NCI-H226 (cell line): ENCODE measurements at regions not wholly inside any gene's neighbourhood (a gene's known extent, or its start where the extent isn't known, plus 50 kb on each side); places are given as distances from the start of the nearest gene placed in this dataset.

Source experiments
- DNase-seq: peaks from one replicate; pipeline ENCODE4 v3.0.0-alpha.2; 2015

- DNase-seq = no peak
Measured at GRCh38 chr4:187274153-187274552, 550.5 kb upstream of the FAT1 start.

- no peak for DNase-seq
Measured at GRCh38 chr4:187276736-187277408, 553.2 kb upstream of the FAT1 start.

DNA sequence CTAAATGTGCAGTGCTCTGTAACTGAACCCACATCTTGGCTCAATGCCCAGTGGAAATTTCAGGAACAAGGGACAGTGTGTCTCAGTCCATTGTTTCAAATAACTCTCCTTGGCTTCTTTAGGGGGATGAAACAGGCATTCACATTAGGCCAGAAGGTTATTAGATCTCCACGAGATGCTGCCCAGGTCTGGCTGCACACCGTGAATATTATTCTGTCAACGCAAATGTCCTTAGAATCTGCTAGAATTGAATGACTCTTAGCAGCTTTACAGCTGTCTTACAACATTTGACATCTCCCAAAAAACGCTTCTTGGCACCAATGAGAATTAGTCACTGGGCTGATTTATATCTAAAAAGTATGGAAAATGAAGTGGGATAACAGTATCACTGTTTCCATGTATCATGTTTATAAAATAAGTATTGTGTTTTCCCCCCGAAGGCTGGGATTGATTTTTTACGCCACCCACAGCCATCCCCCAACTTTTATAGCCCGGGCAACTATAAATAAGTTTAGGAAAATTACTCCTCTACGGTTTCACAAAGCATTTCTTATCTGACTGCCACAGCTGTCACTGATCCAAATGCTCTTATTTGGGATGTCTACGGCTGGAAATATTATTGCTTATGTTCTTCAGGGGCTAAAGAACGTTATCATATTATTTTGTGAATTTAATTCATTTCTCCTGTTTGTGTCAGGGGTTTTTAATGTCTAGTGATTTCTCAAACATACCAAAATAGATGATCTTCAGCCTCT, 559.7 kb upstream of the FAT1 start:
- no peak for DNase-seq

DNA sequence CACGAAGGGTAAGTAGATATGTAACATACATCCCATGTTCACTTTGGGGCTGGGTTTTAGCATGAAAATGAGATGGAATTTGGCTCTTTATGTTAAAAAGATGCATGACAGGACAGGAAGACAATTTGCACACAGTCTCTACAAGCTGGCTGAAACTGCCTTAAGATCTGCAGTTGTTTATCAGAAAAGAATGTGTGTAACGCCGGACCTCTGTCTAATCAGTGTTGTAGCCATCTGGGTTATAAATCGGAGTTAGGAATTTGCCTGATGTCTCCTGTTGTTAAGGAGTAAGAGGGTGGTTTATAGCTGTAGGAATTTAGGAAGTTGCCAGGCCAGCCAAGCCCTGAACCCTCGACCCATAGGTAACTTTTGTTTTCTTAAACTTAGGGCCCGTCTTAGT, 562.9 kb upstream of the FAT1 start:
- DNase-seq = no peak

DNA sequence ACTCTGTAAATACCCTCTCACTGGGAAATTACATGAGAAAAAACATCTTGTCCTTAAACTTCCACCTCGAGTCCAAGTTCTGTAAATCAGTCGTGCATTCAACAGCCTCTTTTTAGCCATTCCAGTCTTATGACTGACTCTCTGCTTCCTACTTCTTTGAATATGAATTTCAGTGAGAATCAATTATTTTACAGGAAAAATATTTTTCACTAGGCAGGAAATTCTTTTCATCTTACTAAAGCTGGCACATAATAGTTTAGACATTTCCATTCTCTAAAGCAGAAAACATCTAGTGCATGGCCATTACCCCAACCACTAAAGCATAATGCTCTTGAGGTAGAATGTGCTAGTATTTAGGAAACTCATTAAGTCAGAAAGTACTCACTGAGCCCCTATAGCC, 565.7 kb upstream of the FAT1 start:
- no peak for DNase-seq

DNA sequence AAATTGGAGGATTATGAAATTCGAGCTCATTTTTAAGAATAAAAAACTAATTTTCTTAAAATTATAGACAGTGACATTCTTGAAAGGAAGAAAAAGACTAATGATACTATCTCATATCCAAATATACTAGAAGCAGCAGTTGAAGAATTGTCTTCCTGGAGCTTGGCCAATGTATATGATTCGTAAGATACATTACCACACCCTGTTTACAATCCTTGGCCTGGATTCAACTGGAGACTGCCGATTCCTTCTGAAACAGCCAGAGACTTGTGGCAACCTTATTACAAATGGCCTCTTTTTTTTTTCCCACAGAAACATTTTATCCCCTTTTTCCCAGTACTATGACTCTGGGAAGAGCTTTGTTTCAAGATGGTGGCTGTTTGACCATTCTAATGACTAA, 571.2 kb upstream of the FAT1 start:
- no peak for DNase-seq

DNA sequence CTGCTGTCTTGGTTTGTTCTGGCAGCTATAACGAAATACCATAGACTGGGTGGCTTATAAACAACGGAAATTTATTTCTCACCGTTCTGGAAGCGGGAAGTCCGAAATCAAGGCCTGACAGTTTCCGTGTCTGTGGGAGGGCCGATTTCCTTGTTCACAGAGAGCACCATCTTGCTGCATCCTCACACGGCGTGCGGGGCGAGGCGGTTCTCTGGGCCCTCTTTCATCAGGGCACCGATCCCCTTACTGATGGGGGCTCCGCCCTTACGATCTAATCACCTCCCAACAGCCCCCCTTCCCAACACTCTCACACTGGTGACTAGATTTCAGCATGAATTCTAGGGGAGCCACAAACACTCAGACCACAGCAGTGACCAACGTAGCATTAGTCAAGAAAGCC, 578.3 kb upstream of the FAT1 start:
- no peak for DNase-seq

GRCh38 chr4:187302457-187303150, 578.9 kb upstream of the FAT1 start:
- no peak for DNase-seq

DNA sequence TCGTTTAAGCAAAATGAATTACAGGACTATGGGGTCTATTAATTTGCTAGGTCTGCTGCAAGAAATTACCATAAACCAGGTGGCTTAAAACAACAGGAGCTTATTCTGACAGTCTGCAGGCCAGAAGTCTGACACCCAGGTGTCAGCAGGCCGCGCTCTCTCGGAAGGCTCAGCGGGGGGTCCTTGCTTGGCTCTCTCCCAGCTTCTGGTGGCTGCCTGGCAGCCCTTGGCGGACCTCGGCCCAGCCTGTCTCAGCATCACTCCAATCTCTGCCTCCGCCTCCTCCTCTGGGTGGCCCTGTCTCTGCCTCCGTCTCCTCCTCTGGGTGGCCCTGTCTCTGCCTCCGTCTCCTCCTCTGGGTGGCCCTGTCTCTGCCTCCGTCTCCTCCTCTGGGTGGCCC, 580.5 kb upstream of the FAT1 start:
- DNase-seq = no peak

GRCh38 chr4:187307131-187307530, 583.5 kb upstream of the FAT1 start:
- DNase-seq = no peak

GRCh38 chr4:187309456-187309855, 585.8 kb upstream of the FAT1 start:
- DNase-seq = no peak

GRCh38 chr4:187312299-187312698, 588.6 kb upstream of the FAT1 start:
- DNase-seq = no peak

- no peak for DNase-seq
Measured at GRCh38 chr4:187317799-187318198, 594.1 kb upstream of the FAT1 start.

DNA sequence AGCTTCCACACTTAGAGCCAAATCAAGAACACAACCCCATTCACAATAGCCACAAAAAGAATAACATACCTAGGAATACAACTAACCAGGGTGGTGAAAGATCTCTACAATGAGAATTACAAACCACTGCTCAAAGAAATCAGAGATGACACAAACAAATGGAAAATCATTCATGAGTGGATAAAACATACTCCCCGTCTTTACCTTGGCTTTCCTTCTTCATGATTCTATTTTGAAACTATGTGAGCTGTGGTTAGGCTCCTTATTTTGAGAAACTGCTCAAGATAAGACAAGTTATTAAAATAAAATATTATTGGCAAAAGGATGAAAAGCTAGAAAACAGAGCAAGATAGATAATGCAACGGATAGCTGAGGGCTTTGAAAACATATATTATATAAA, 598.1 kb upstream of the FAT1 start:
- DNase-seq = no peak

- DNase-seq = no peak
Measured at GRCh38 chr4:187332141-187332540, 608.5 kb upstream of the FAT1 start.

- no peak for DNase-seq
Measured at GRCh38 chr4:187333151-187333550, 609.5 kb upstream of the FAT1 start.

- no peak for DNase-seq
Measured at GRCh38 chr4:187335339-187335738, 611.7 kb upstream of the FAT1 start.

DNA sequence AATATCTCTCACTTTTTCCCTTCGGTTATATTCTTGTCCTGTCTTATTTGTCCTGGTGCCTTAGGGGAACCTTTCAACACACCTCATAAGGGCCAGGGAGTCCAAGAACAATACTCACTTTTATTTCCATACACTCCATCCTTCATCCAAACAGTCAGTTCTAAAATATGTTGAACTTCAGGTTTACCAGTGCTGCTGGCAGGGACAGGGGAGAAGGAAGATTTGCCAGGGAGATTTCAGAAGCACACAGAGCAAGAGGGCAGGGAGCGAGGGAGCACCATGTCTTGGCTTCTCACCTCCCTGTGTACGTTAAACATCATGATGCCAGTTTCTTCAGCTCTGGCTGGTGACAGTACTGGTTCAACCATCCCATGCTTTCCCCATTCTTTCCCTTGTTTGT, 631.1 kb upstream of the FAT1 start:
- no peak for DNase-seq

GRCh38 chr4:187357045-187357643, 633.5 kb upstream of the FAT1 start:
- DNase-seq = no peak

DNA sequence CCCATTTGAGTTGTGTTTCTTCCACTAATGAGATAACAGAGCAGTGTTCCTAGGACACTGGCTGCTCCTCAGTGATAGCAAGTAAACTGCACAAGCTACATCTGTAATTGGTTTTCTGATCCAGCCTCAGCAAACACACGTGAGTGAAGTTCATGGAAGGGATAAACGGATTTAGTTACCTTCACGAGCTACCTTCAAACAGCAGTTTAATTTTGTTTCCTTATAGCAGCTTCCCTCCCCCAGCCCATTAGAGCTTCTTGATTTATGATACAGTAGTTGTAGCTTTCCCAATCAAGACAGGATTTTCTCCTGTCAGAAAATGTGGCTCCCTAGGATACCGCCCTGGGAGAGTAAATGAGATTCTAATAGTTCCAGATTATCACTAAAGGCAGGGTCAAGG, 634.2 kb upstream of the FAT1 start:
- no peak for DNase-seq

DNA sequence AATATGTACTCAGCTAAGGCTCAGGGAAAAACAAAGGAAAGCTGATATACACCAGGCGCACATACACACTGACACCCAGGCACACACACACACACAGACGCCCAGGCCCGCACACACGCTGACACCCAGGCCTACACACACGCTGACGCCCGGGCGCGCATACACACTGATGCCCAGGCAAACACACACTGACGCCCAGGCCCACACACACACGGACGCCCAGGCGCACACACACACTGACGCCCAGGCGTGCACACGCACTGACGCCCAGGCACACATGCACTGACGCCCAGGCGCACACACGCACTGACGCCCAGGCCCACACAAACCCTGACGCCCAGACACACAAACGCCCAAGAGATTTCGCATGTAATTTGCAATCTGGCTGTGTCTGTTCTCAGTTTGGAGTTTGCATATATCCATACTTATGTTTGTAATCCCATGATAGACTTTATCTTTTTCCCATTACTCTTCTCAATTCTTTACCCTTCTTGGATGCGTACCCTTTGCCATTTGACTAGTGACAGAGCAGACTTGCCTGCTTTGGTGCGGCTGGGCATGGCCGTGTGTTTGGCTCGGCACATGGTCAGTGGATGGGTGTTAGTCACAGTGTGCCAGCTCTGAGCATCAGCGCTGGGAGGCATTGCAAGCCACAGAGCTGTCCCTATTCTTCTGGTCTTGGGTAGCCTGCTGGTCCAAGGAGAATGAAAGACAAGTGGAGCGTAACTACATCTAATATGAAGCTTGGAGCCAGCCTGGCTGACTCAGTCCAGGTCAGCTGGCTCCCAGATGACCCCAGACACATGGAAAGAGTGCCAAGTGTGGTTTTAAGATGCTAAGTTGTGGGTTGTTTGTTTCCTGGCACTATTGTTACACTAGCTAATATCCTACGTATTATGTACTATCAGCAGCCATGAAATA, 632.4 kb upstream of the ZFP42 start:
- DNase-seq = no peak

GRCh38 chr4:187364401-187364800, 631.2 kb upstream of the ZFP42 start:
- no peak for DNase-seq

- DNase-seq = no peak
Measured at GRCh38 chr4:187364851-187365250, 630.7 kb upstream of the ZFP42 start.
